Tibial nerve (tissue), 4 donors: ENCODE measurements at regions not wholly inside any gene's neighbourhood (a gene's known extent, or its start where the extent isn't known, plus 50 kb on each side); places are given as distances from the start of the nearest gene placed in this dataset.

Experiments used
- CTCF ChIP-seq, 5 experiments: fragments of 200-600 bp in 3 of 5; fragments of 450-650 bp in 2 of 5; sonication (generic) in 3 of 5; IDR thresholded peaks; one replicate each; pipeline ENCODE4 v1.5.1; 2016 to 2019; ENCODE audit warnings: antibody characterized with exemption in 5 of 5, mild to moderate bottlenecking in 3 of 5, moderate library complexity in 2 of 5
- EP300 ChIP-seq, 2 donors: sonication (generic); formaldehyde crosslinking; IDR thresholded peaks; one replicate each; pipeline ENCODE4 v1.6.1; 2017; ENCODE audit warnings: antibody characterized with exemption in 2 of 2, mild to moderate bottlenecking in 1 of 2
- POLR2A ChIP-seq, 2 donors: fragments of 450-650 bp; IDR thresholded peaks; one replicate each; pipeline ENCODE4 v1.6.1; 2017; ENCODE audit warnings: antibody characterized with exemption in 2 of 2, mild to moderate bottlenecking in 2 of 2, moderate library complexity in 2 of 2

- no peak for TF ChIP-seq CTCF (IDR thresholded peaks at IDR 0.05)
- no peak for TF ChIP-seq EP300 (IDR thresholded peaks at IDR 0.05)
- no peak for TF ChIP-seq POLR2A (IDR thresholded peaks at IDR 0.05)
Observed at GRCh38 chr15:72952151-72952550, 100.1 kb upstream of the NEO1 start.
